HG03280 (cell line): ENCODE measurements at regions not wholly inside any gene's neighbourhood (a gene's known extent, or its start where the extent isn't known, plus 50 kb on each side); places are given as distances from the start of the nearest gene placed in this dataset.
"Not testable (repeated sequence)": the region's sequence is repeated elsewhere in the genome, so short reads cannot be mapped to it uniquely, and the experiment has no call there.

Experiments used
- ATAC-seq: cut with Tn5 transposase; IDR thresholded peaks from one replicate; pipeline ENCODE4 v1.9.1; 2021; ENCODE audit warnings: mild to moderate bottlenecking, moderate library complexity; ENCODE audit not compliant: unreplicated experiment

DNA sequence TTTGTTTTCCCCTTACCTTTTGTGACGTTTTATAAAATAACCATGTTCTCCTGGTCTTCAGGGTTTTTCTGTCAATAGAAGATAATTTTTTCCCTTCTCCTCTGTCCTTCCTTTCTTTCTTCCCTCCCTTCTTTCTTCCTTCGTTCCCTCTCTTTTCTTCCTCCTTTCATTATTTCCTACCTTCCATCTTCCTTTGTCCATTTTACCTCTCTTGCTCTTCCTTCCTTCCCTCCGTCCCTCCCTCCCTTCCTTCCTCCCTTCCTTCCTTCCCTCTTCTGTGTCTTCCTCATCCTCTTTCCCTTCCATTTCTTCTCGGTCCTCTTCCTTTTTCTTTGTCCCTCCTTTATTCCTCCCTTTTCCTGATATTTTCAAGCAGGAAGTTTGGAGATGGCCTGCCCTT, 128.2 kb downstream of the TEX36 start:
- no peak for ATAC-seq

DNA sequence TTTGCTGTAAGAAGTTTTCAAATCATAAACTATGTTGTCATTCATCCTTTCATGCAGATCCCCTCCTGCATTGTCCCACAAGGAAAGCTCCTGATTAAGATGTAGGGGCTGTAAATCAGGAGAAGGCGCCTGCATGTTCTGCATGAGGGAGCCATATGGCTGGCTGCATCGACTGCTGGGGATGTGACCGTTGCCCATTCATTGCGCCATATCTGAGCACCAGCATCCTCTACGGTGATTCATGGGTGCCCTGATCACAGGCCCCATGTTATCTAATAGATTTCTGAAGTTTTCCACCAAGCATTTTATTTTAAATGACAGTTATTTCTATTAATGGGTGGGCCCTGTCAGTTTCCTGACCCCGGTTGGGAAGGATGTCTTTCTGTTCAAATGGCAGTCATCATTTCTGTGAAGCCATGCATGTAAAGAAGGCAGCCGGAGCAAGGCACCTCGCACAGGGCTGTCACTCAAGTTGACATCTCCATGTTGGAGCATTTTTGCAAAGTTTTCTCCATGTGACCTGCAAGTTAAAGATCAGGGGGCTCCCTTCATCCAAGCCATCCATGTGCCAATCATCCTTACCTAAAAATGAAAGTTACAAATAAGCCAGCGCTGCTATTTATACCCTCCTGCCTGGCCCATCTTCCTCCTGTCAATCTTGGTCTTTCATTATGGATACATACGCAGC, 128.8 kb downstream of the TEX36 start:
- ATAC-seq: no peak

DNA sequence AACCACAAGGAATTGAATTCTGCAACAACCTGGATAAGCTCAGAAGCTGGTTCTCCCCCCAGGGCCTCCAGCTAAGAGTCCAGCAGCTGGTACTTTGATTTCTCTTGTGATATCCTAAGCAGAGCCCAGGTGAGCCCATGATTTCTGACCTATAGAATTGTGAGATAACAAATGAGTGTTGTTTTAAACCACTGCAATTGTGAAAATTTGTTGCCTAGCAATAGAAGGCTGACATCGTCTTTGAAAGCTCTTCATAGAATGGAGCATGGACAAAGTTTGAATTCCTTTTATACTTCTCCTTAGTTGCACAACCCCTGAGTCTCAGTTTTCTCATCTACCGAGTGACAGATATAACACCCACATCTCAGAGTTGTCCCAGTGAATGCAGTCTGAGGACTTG, 129.9 kb downstream of the TEX36 start:
- ATAC-seq: no peak

DNA sequence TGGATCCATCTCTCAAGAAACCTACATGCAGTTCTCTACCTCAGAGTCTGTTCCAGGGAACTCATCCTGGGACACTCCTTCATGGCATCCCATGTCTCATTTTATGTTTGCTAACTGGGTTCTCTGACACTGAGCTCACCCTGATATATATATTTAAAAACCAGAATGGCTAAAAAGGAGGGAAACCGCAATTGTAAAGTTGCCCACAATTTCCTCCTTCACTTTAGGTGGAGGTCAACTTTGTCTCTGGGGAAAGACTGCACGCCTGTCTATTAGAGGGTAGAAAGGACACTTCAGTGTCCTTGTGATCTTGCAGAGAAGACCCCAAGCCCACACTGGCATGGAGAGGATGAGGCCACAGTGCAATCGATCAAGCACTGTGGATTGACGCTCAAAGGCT, 131.7 kb downstream of the TEX36 start:
- no peak for ATAC-seq

DNA sequence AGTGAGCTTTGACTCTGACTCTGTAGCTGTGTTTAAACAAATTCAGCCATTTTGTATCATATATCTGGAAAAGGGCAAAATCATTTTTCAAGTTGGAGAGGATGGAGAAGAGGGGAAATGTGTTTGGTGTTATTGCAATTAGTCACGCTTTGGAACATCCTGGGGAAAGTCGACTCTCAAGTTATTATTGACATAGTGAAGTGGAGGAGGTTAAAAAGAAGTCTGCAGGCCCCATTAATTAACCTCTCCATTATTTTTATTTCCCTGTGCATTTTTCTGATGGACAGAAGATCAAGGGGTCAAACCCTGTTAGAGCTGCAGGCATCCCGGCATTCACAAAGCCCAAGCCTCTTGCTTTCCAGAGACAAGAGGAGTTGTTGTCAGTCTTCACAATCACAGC, 132.6 kb downstream of the TEX36 start:
- no peak for ATAC-seq

DNA sequence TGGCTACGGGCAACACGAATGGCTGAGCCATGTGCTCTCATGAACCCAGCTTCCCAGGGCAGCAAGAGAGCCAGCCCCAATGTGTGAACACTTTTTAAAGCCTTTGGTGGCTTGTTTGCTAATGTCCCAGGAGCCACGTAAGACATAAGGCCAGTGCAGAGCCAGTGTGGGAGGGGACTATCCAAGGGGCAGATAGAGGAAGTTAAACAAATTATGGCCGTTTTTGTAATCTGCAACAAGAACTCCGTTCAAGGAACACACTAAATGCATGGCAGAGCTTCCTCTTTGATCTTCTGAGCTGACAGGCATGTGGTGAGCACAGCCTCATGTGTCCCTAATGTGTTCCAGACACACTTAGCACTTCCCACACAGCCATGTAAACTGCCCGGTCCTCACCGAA, 133.3 kb downstream of the TEX36 start:
- no peak for ATAC-seq

DNA sequence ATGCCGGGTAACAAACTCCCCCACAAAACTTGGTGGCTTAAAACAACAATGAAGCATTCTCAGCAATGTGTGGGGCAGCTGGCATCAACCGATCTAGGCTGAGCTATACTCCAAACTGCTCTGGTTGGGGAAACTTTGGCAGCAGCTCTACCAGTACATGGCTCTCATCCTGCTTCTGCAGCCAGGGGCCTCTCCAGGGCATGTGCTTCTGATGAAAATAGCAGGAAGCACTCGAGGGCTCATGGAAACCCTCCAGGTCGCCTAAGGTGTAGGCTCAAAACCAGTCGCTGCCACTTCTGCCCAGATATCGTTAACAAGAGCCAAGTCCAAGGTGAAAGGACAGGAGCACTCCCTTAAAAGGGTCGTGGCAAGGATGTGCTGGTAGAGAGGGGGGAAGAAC, 134.1 kb downstream of the TEX36 start:
- no peak for ATAC-seq

DNA sequence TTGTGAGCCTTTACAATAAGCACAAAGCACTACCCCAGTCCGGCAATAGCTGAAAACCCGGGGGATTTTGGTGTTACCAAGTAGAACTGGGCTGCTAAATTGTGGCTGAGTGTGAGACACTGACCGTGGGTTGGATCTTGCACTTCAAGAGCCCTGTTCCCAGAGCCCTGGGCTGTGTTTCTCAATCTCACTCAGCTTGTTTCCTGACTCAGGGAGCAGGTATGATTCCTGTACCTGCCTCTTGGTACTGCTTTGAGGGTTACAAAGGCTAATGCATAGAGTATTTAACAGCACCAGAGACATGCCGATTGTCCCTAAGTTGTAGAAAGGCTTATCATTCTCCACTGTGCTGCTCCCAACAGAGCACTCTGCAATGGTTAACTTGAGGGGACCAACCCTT, 134.6 kb downstream of the TEX36 start:
- no peak for ATAC-seq

DNA sequence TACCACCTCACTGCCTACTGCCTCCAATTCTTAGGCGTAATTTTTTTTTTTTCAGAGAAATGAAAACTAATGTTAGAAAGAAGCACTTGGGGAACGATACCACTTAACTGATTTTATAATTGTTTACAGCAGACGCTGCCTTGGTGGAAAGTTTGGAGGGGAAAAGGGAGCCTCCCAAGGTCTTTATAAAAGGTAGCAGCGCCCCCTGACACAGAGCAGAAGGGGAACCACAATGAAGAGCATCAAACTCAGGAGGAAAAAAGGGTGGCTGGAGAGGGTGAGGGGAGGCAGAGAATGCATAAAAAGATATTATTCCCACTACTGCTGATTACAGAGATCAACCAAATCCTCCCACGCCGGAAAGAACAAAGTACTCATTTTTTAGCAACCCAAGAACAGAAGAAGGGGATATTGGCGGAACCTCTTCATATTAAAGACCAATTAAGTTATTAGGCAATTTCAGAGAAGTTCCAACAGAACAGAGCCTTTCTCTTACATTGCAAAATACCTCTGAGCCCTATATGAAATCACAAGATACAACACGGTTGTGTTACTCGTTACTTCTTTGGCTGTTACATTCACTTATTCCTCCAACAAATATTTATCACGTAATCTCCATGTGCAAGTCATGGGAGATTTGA, 135.8 kb downstream of the TEX36 start:
- ATAC-seq: no peak

DNA sequence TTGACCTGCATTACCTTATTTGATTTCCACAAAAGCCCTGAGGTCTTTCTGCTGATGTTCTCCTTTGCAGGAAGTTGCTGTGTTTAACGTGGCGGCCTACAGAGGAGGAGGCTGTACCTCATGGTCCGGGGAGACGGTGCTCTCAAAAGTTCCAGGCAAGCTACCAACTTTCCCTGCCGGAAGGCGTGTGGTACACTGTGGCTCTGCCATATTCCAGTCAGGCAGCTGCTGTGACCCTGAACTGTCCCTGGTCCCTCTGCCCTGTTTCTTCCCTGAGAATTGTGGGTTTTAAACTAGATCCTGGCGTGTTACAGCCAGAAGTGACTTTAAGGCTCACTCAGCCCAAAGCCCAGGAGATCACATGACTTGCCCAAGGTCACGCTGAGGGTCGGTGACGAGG, 139.2 kb downstream of the TEX36 start:
- no peak for ATAC-seq

DNA sequence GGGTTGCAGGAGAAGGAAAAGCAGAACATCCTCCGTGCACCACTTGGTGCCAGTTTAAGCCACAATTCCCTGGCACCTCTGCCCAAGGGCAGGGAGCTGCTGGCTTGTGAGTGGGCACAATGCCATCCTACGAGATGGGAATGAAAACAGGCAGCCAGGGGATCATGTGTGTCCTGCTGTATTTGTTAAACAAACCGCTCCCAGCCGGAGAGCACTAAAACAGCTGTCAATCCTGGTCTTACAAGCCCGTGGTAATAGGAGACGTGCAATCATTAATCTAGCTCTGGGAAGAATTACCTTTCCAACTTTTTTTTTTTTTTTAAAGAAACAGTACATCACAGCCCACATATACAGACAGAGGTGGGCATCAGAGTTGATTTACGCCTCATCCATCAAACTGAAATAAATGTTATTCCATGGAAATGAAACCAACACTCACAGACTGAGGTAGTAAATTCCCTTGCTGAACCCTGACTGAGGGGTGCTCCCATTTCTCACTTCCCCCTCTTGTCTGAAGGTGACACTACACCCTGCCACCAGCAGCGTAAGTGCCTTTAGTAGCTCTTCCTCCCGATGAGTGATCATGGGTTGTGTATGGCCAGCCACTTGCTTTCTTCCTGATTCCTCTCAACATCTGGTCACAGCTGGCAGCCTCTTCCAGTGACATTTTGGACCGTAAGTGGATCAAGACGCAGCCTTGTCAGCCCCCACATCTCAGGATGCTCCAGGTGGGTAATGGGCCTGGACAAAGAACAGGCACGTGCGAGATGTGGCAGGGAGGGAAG, 143.8 kb downstream of the TEX36 start:
- no peak for ATAC-seq

DNA sequence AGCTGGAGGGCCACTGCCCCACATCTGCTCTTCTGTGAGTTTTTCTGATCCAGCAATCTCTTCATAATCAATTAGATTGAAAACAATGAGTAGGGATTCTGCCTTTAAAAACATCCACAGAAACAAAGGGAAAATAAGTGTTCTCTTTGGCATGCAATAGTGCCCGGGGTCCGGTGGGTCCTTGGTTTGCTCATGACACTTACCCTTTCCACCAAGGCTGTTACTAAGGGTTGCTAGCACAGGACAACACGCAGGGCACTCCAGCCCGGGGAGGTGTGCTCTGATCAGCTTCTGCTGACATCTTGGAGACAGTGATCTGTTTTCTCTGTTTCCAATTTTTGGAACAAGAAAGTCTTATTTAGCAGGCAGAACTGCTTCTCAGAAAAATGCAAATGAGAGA, 146.7 kb downstream of the TEX36 start:
- ATAC-seq: no peak

DNA sequence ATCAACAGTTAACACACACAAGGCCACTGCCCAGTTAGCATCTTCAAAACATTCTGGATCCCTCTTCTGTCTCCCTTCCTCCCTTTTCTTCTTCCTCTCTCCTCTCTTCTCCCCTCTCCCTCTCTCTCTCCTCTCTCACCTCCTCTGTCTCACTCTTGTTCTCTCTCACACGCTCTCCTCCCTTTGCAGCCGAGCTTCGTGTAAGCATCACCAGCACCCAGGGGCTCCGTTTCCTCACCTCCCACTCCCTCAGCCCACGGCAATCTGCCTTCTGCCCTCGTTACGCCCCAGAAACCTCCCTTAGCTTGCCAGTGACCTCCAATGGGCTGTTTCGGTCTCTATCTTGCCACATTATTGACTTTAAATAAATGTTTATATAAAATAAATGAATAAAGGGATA, 147.4 kb downstream of the TEX36 start:
- no peak for ATAC-seq

DNA sequence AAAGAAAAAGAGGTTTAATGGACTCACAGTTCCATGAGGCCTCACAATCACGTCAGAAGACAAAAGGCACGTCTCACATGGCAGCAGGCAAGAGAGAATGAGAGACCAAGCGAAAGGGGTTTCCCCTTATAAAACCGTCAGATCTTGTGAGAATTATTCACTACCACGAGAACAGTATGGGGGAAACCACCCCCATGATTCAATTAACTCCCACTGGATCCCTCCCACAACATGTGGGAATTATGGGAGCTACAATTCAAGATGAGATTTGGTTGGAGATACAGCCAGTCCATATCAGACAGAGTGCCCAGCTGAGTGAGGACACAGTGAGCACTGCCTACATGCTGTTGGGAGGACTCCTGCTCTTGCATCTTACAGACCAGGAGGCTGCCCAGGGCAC, 148.4 kb downstream of the TEX36 start:
- no peak for ATAC-seq

DNA sequence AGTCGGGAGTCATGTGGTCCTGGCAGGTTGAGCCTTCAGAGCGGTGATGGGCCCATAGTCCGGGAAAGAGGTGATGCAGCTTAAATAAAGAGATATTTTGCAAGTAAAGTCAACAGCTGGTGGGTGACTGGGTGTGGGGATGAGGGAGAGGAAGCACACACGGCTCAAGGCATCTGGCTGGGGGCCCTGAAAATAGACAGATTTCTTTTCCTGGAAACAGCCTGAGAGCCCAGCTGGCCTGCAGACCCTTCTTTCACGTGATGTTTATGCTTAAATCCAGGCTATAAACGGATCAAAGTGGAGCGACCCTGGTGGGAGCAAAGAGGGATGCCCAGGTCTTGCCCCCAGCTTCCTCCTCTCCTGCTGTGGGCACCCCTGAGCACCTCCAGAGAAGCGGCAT, 149.1 kb downstream of the TEX36 start:
- ATAC-seq: no peak

DNA sequence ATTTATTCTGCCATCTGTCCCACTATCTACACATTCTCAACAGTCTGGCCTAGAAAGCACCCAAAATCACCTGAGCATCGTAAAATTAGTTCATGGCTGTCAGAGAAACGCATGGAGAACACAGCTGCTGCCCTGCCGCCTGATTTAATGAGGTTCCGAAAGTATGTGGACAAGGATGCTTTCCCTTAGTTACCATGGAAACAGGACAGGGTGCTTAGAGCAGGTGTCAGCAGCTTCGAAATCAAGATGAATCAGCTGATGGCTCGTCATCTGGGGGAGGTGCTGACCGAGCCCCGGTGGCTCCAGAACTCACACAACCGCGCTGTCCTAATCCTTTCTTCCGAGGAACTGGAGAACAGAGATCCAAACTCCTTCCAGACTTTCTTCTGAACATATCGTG, 151.5 kb downstream of the TEX36 start:
- ATAC-seq: no peak

DNA sequence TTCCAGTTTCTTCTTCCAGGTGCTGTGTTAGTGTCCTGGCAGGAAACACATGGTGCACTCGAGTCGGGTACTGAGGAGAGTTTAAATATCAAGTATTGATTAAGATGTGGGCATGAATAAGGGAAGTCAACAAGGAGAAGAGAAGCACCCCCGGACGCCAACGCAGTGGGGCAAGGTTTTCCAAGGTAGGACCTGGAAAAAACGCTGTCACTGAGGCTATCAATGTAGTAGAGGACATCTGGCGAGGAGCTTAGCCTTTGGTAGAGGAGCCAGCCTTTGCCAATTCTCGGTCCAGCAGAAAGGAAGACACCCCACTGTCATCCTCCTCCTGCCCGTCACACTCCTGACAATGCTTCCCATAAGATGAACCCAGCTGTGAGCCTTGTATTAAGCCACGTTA, 159.6 kb downstream of the TEX36 start:
- ATAC-seq: no peak

DNA sequence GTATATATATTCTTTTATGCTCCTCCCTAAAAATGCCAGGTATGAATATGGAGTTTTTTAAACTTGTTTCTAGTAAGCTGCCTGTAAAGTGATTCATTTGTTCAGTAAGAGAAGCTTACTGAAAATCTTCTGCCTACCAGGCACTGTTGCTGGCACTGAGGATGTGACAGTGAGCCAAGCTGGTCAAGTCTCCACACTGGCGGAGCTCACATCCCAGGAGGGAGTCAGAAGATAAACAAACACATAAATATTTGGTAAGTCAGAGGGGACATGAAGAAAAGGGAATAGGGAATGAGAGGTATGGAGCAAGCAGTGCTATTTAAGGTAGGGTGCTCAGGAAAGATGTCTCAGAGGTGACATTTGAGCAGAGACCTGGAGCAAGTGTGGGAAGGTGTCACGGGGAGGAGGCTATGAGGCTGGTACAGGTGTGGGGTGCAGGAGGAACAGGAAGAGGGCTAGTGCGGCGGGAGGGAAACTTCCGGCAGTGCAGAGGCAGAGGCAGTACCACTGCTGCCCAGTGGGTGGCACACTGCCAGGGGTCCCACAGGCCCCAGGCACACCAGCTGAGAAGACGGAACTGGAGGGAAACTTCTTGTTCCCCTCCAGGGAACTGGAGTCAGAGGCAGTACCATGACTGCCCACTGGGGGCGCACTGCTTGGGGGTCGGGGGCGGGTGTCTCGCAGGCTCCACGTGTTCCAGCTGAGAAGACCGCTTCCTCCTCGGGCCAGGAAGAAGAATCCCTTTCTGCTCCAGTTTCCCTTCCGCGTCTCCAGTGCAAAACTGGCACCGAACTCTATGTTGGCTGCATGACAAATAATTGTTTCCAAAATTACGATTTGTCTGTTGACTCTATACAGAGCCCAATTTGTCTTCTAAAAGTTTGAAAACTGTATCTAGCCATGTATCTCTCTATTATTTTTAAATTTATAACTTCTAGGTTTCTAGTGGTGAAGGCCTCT, 161.0 kb downstream of the TEX36 start:
- peak; percentile 76 for ATAC-seq

DNA sequence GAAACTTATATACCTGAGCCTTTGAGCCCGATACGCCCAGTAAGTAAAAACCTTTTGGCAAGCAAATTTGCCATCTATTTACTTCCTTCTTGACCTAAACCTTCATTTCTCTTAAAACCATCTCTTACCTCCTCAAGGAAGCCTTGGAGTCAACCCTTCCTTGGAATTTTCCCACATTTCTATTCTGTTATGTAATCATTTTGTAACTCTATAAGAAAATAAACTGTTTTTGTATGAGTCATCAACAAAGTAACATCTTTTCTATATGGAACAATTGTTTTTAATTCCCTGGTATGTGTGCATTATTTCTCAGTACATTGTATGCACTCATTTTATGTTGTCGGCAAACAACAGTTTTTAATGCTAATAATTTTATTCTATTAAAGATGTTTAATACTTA, 162.0 kb downstream of the TEX36 start:
- no peak for ATAC-seq

DNA sequence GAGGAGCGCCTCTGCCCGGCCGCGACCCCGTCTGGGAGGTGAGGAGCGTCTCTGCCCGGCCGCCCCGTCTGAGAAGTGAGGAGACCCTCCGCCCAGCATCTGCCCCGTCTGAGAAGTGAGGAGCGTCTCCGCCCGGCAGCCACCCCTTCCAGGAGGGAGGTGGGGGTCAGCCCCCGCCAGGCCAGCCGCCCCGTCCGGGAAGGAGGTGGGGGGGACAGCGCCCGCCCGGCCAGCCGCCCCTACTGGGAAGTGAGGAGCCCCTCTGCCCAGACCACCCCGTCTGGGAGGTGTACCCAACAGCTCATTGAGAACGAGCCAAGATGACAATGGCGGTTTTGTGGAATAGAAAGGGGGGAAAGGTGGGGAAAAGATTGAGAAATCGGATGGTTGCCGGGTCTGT, 164.6 kb downstream of the TEX36 start:
- ATAC-seq: not testable (repeated sequence)

DNA sequence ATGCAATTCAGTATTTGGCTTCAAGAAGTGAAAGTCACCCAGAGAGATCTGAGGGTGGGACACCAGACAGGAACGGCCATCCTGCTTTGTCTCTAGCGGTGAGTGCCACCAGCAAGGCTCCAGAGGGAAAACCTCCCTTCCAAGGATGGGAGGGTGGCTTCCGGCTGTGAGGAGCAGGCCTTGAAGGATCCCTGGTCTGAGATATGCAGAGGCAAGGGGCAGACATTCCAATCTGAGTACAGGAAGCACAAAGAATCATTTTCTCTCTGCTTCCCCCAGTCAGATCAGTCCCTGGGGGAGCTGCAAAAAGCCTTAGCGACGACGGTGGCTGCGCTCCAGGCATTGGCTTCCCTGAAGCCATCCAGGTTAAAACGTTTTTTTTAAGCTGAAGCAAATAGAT, 167.4 kb downstream of the TEX36 start:
- ATAC-seq: no peak
